GM12875 (cell line): ENCODE measurements at regions not wholly inside any gene's neighbourhood (a gene's known extent, or its start where the extent isn't known, plus 50 kb on each side); places are given as distances from the start of the nearest gene placed in this dataset.

ENCODE experiments used
- H3K4me3 ChIP-seq: one replicate; pipeline ENCODE4 v1.5.1; 2011; ENCODE audit warnings: low read depth, low read length, control low read depth
- CTCF ChIP-seq: IDR thresholded peaks from 2 replicates; pipeline ENCODE4 v1.5.1; 2011; ENCODE audit warnings: low read depth, mild to moderate bottlenecking, control low read depth, inconsistent platforms, low read length, moderate library complexity, borderline replicate concordance; ENCODE audit not compliant: insufficient read depth

GRCh38 chr9:89886281-89886700 is 281.5 kb downstream of the GADD45G start:
- no peak for TF ChIP-seq CTCF

DNA sequence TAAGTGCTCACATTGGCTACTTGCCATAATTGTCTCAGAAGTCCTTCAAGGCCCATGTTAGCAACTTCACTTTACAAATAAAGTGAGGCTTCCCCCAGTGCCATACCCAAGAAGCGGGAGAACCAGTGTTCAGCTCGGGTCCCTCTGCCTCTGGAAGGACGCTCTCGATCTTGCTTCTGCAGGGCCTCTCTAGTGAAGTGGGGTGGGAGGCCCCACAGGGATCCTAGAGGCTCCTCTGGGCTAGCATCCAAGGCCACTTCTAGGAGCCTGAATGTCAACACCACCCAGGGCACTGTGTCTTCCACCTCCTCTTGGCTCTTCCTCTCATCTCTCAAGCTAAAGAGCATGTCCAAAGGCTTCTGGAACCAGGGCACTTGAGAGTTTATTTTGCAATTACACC is 282.5 kb downstream of the GADD45G start:
- no peak overlapping the region for H3K4me3 ChIP-seq
- no peak for TF ChIP-seq CTCF

More at GRCh38 chr9:89886281-89886700, 281.5 kb downstream of the GADD45G start:
- no peak overlapping the region for H3K4me3 ChIP-seq

- H3K4me3 ChIP-seq: no peak overlapping the region
- no peak for TF ChIP-seq CTCF
Measured at GRCh38 chr9:89888233-89888632, 283.4 kb downstream of the GADD45G start.

- no peak overlapping the region for H3K4me3 ChIP-seq
- TF ChIP-seq CTCF: no peak
Measured at GRCh38 chr9:89888677-89889076, 283.9 kb downstream of the GADD45G start.

- no peak overlapping the region for H3K4me3 ChIP-seq
- no peak for TF ChIP-seq CTCF
Measured at GRCh38 chr9:89889865-89890264, 285.1 kb downstream of the GADD45G start.

- TF ChIP-seq CTCF: no peak
- H3K4me3 ChIP-seq: no peak overlapping the region
Measured at GRCh38 chr9:89890326-89890980, 285.6 kb downstream of the GADD45G start.

GRCh38 chr9:89891221-89891590 is 286.4 kb downstream of the GADD45G start:
- TF ChIP-seq CTCF: no peak
- no peak overlapping the region for H3K4me3 ChIP-seq
